Hematopoietic multipotent progenitor cell treated with erythropoietin and hydrocortisone succinate and interleukin-3 and kit ligand, for 15 days (in vitro differentiated cells): ENCODE measurements at regions not wholly inside any gene's neighbourhood (a gene's known extent, or its start where the extent isn't known, plus 50 kb on each side); places are given as distances from the start of the nearest gene placed in this dataset.
"Not testable (repeated sequence)": the region's sequence is repeated elsewhere in the genome, so short reads cannot be mapped to it uniquely, and the experiment has no call there.

Source experiments
- DNase-seq: peaks from one replicate; pipeline ENCODE4 v3.0.0-alpha.2; 2015; ENCODE audit warnings: low spot score

GRCh38 chr1:111063595-111063994, 76.3 kb downstream of the DRAM2 start:
- DNase-seq = no peak

DNA sequence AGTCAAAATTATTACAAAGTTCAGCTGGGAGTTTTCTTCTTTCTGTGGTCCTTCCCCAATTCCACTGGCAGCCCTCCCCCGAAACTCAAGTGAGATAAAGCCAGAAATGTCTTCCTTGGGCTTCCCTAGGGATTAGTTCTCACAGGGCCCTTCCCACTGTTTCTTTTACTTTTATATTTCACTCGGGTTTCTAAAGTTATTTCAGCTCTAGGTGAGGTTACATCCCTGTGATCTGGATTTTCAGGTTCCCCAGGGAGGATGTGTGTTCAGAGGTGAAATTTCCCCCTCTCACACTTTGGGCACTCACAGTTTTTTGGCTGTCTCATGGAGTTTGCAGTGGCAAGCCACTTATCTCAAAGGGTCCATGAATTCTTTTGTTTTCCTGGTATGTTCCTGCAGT, 77.3 kb downstream of the DRAM2 start:
- DNase-seq = no peak

- no peak for DNase-seq
Measured at GRCh38 chr1:111062081-111062480, 77.8 kb downstream of the DRAM2 start.

GRCh38 chr1:111054656-111055055, 85.2 kb downstream of the DRAM2 start:
- DNase-seq = no peak

DNA sequence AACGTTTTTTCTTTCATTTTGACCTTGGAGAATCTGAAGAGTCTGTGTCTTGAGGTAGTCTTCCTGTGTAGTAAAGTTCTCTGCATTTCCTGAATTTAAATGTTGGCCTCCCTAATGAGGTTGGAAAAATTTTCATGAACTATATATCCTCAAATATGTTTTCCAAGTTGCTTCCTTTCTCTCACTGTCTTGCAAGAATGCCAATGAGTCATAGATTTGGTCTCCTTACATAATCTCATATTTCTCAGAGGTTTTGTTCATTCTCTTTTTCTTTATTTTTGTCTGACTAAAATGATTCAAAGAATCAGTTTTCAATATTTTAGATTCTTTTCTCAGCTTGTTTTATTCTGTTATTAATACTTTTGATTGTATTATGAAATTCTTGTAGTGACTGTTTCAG, 87.6 kb downstream of the DRAM2 start:
- no peak for DNase-seq

DNA sequence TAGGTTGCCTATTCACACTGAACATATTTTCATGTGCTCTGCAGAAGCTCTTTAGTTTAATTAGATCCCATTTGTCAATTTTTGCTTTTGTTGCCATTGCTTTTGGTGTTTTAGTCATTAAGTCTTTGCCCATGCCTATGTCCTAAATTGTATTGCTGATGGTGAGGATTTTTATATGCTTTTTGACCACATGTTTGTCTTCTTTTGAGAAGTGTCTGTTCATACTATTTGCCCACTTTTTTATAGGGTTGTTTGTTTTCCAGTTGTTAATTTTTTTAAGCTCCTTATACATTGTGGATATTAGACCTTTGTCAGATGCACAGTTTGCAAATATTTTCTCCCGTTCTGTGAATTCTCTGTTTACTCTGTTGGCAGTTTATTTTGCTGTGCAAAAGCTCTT, 84.5 kb upstream of the LRIF1 start:
- DNase-seq = not testable (repeated sequence)

DNA sequence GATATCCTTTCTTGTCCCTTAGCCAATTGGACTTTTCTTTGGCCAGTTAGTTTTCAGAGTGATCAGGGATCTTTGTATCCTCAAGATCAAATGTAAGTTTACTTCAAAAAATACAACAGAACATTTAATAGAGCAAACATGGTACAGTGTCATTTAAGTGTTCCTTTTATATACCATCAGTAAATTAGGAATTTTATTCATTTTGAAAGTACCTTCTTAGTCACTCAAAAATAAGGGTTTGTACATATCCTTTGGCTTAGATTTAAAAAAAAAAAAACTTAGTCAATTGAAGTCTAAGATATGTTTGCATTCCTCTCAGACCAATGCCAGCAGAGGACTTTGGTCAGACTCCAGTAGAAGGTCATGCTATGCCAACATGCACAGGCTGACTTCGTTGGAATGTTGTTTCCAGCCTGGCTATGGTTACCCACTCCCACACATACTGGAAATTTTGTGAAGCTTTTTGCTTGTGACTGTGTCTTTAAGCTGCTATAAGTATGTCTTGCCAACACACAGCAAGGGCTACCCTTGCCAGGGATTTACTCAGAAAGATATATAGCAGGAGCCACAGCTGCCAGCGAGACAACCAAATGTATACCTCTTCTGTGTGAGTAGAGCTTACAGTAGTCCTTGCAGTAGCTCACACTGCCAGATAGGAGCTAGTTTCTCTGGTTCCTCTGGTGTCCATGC, 81.5 kb upstream of the LRIF1 start:
- DNase-seq = no peak

GRCh38 chr1:111032295-111032897, 68.7 kb upstream of the LRIF1 start:
- peak; percentile 74 for DNase-seq

DNA sequence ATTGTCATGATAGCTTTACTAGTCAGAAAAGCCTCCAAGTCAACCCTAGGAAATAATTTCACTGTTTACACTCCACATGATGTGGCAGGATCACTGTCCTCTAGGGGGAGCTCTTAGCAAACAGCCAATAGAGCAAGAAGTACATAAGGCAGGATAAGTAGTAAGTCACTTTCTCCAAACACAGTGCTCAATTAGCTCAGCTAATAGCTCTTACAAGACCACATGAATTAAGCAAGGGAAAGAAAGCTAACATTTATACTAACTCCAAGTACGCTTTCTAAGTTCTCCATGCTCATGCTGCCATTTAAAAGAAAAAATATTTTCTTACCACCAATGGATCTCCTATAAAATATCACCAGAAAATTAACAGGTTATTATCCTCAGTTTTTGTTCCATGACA, 66.9 kb upstream of the LRIF1 start:
- peak; percentile 65 for DNase-seq

GRCh38 chr1:111025109-111025508, 61.4 kb upstream of the LRIF1 start:
- DNase-seq = no peak

- no peak for DNase-seq
Measured at GRCh38 chr1:111015222-111015621, 51.5 kb upstream of the LRIF1 start.
